Middle frontal gyrus (tissue), 1 donor: ENCODE measurements at regions not wholly inside any gene's neighbourhood (a gene's known extent, or its start where the extent isn't known, plus 50 kb on each side); places are given as distances from the start of the nearest gene placed in this dataset.
"Not testable (repeated sequence)": the region's sequence is repeated elsewhere in the genome, so short reads cannot be mapped to it uniquely, and the experiment has no call there.

Experiments used
- DNase-seq: peaks from one replicate; pipeline ENCODE4 v3.0.0-alpha.2; 2015; ENCODE audit warnings: low spot score; ENCODE audit errors: extremely low spot score

DNA sequence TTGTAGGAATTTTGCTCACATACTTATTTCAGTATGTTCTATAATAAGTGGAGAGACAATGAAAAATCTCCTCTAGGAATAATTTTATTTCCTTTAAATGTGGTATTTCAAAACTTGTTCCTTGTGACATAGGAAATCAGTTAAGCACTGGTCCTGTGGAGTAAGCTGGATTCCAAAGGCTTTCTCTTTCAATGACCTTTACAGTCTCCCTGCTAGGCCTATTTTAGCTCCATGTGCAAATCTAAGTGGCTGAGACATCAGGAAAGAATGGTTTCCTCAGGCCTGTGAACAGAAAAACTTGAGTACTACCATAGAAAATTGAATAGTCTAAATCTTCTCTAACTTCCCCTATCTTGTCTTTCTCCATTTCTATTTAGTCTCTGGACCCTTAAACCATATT is 514.2 kb upstream of the TLE4 start:
- no peak for DNase-seq

DNA sequence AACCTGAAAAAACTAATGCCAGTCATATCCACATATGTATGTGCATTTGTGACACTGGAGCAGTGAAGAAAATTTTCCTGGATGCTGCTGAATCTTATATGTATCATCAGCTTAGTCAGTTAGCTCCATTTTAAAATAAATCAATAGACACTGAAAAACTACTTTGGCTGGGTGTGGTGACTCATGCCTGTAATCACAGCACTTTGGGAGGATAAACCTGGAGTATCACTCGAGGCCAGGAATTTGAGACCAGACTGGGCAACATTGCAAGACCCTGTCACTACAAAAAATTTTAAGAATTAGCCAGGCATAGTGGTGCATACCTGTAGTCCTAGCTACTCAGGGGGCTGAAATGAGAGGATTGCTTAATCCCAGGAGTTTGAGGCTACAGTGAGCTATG is 511.0 kb upstream of the TLE4 start:
- DNase-seq = no peak

DNA sequence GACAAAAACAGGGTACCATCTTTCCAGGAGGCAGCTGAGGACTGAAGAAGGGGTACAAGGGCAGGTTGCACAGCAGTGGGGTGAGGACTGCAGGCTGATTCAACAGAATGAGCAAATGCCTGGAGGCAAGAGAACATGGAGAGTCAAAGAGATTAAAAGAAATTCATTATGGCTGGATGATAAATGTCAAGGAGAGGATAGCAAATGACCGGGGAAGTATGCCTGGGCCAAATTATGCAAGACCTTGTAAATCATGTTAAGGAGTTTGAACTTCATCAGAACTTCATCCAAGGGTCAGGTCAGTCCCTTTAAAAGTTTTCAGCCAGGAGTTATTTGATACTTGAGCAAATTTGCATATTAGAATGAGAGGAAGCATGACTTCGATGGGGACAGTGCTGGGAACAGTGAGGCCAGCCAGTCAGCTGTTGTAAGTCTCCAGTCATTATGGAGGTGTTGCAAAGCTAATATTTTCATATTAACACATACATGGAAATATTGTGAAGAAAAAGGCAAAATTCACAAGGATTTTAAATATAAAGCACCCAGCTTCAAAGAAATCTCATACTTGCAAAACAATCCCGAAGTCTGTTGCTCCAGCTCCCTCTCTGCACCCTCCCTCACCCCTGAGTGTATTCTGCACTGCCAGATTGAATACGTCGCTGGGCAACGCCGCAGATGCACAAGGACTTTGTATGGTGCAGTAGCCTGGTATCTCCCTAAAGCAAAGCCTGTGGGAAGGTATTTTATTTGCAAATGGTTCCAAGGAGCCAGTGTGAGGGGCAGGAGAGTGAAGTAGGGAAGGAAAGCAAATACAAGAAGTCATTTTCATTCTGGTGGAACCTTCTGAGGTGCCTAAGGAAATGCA is 509.8 kb upstream of the TLE4 start:
- no peak for DNase-seq

DNA sequence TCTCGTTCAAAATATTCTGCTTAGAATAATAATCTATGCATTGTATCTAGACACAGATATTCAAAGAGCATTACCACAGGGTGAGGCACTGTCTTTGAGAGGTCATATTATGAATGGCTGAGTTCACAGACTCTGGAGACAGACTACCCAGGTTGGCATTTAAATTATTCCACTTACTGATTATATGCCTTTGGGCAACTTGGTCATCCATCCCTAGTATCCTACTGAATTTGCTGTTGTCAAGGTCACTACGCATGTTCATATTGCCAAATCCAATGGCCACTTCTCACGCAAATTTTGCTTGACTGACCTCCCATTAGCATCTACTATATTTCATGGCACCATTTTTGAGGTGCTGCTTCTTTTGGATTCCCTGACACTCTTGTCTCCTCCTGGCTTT is 498.6 kb upstream of the TLE4 start:
- no peak for DNase-seq

DNA sequence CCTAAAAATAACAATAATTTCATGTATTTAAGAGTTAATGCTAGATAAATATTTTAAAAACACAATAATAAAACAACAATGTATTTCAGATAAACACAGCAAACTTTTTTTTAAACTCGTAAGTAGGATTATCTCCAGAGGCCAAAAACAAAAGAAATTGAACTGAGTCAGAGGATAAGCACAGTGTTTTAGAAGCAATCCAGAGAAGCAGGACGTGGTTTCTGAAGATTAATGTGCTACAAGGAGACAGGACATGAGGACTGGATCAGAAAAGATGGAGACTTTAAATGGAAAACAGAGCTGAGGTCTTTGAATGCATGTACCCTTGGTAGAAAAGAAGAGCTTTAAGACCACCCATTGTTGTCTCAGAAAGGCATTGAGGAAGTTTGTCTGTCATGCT is 491.2 kb upstream of the TLE4 start:
- no peak for DNase-seq

DNA sequence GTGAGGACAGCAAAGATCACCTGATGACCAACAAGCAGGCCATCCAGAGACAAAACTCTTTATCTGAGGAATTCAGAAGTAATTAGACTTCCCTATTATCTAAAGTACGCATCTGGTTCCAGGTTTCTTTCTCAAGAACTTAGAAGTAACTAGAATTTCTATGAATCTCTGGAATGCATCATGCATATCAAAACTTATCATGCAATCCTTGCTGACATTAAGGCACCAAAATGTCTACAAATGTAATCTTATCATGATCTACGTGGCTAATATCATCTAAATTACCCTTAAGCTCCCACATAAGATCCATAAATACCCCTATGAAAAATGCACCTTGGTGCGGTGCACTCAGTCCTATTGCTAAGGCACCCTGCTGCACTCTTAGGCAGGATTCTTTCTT is 488.1 kb upstream of the TLE4 start:
- DNase-seq = no peak

DNA sequence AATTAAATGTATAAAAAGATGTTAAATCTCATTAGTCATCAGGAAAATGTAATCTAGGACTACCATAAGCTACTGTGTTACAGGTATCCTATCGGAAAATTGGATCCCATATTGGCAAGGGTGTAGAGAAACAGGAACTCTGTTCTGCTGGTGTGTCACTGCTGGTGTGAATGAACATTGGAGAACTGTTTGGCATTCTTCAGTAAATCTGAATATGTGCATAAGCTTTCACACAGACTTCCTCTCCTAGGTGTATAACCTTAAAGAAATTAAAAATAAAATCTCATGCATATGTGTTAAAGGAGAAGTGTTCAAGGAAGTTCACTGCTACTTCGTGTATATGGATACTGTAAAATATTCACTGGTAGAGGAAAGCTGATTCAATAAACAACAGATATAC is 484.6 kb upstream of the TLE4 start:
- DNase-seq = no peak

DNA sequence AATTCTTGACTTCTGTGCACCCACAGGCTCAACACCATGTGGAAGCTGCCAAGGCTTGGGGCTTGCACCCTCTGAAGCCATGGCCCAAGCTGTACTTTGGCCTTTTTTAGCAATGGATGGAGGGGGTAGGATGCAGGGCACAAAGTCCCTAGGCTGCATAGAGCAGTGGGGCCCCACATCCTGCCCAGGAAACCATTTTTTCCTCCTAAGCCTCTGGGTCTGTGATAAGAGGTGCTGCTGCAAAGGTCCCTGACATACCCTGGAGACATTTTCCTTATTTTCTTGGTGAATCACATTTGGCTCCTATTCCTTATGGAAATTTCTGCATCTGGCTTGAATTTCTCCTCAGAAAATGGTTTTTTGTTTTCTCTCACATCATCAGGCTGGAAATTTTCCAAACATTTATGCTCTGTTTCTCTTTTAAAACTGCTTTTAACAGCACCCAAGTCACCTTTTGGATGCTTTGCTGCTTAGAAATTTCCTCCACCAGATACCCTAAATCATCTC is 482.7 kb upstream of the TLE4 start:
- DNase-seq = no peak

DNA sequence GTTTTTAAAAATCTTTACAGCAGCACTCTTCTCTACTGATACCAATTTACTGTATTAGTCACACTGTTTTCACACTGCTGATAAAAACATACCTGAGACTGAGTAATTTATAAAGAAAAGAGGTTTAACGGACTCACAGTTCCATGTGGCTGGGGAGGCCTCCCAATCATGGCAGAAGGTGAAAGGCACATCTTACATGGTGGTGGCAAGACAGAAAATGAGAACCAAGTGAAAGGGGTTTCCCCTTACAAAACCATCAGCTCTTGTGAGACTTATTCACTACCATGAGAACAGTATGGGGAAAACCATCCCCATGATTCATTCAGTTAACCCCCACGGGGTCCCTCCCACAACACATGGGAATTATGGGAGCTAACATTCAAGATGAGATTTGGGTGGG is 481.9 kb upstream of the TLE4 start:
- not testable (repeated sequence) for DNase-seq

DNA sequence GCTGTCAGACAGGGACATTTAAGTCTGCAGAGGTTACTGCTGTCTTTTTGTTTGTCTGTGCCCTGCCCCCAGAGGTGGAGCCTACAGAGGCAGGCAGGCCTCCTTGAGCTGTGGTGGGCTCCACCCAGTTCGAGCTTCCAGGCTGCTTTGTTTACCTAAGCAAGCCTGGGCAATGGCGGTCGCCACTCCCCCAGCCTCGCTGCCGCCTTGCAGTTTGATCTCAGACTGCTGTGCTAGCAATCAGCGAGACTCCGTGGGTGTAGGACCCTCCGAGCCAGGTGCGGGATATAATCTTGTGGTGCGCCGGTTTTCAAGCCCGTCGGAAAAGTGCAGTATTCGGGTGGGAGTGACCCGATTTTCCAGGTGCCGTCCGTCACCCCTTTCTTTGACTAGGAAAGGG is 468.5 kb upstream of the TLE4 start:
- DNase-seq = not testable (repeated sequence)

DNA sequence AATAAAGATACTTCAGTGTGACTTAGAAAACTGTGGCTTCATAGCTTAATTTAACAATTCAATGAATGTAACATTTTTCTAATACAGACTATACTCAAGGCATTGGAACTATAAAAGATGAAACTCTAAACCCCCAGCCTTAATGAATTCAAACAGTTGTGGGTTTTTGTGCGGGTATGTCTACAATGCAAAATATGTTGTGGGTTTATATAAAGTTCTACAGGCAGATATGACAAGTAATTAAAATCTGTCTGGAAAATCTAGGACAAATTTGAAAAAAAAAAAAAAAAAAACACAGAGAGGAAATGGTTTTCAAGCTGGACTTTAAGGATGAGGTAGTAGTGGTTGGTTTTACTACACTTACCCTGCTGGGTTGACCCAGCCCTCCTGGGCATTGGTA is 467.5 kb upstream of the TLE4 start:
- no peak for DNase-seq

DNA sequence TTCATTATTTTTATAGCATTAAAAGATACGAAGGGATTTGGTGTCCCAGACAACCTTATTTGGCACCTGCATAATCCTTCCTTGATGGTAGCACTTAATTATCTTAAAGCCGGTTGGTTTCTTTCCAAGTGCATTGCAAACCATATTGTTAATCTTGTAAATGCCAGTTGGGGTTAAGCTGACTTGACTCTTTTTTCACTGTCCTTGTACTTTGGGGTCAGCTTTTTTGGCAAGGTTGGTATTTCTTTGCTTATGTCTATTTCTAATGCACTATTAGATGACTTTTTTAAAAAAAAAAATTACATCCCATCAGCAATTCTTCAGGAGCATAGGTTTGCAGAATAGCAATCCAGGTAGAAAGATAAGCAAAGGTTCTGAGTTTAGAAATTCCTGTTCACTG is 466.8 kb upstream of the TLE4 start:
- no peak for DNase-seq

DNA sequence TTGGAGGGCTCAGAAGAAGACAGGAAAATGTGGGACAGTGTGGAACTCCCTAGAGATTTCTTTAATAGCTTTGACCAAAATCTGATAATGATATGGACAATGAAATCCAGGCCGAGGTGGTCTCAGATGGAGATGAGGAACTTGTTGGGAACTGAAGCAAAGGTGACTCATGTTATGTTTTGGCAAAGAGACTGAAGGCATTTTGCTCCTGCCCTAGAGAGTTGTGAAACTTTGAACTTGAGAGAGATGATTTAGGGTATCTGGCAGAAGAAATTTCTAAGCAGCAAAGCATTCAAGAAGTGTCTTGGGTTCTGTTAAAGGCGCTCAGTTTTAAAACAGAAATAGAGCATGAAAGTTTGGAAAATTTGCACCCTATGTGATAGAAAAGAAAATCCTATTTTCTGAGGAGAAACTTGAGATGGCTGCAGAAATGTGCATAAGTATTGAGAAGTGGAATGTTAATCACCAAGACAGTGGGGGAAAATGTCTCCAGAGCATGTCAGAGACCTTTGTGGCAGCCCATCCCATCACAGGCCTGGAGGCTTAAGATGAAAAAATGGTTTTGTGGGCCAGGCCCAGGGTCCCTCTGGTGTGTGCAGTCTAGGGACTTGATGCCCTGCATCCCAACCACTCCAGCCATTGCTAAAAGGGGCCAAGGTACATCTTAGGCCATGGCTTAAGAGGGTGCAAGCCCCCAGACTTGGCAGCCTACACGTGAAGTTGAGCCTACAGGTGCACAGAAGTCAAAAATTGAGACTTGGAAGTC is 463.7 kb upstream of the TLE4 start:
- no peak for DNase-seq

DNA sequence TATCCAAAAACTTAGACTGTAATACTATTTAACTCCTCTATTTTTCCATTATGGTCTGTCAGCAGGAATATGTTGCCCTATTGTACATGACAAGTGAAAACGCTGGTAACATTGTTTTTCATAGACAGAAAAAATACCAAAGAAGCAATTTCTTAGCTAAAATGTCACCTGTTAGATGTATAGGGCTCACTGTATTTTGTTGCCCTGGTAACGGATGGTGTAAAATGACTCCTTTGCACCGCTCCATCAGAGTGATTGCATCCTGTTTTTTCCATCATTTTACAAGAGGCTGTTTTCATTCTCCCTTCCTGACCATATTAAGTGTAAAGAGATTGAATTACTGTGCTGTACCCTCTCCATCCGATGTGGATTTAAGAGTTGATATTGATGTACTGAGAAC is 460.1 kb upstream of the TLE4 start:
- no peak for DNase-seq

DNA sequence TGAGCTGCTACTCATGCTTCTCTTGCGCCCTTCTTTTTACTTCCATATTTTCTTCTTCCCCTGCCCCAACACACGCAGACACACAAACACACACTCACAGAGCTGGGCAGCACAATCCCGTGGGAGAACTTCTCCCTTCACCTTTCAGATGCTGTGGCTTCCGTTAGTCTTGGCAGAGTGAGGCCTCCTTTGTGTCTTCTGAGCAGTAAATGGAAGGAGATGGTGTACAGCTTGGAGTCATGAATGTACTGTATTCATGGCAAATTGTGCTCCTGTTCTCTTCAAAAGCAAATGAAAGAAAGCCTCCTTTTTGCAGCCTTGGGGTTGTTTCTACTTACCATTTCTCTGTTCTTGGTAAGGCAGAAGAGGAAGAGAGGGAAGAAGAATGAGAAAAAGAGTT is 456.6 kb upstream of the TLE4 start:
- DNase-seq = no peak

DNA sequence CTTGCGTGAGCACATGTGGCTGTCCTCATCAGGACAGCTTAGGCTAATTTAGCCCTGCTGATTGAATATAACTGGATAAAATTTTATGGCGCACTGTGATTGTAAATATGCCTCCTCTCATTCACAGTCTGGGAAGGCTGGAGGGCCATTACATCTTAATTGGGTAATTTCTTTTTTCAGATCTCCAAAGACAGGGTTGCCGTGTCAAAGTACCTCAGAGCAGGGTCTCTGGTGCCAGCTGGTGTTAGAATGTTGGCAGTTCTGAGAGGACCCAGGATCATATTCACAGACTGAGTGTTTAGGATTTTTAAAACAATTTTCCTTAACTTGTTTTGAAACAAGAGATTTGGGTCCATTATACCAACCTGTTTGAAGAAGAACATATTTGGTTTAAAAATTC is 455.7 kb upstream of the TLE4 start:
- no peak for DNase-seq

DNA sequence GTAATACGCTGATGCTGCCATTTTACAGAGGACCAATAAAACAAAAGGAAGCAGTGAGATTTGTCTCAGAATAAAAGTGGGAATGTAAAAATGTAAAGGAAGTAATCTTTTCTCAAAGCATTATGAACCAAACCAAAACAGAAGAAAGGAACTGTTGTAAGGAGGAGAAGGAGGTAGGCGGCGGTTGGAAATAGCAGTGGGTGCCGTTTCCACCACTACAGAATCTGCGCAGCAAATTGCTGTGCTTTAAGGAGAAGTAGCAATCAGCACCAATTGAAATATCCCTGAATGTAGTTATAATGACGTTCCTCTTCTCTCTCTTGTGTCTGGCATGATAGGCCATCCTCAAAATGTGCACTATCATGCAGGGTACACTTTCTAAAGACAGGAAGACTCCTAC is 455.1 kb upstream of the TLE4 start:
- DNase-seq = peak; percentile 22

DNA sequence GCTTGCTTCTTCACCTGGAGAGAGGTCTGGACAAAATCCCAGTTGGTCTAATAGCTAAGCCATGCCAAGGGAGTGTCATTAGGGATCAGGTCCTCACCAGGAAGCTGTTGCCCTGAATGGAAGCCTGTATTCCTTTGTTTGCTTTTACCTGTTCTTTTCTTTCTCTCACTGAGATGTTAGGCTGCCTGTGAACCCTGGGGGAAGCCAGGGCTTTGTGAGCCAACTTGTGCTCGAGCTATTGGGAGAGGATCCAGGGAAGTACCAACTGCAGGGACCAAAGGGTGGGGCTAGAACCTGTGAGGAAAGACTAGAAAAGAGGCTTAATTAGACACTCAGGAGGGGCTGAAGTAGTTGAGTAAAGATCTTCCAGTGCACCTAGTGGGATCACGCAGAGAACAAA is 451.2 kb upstream of the TLE4 start:
- no peak for DNase-seq

DNA sequence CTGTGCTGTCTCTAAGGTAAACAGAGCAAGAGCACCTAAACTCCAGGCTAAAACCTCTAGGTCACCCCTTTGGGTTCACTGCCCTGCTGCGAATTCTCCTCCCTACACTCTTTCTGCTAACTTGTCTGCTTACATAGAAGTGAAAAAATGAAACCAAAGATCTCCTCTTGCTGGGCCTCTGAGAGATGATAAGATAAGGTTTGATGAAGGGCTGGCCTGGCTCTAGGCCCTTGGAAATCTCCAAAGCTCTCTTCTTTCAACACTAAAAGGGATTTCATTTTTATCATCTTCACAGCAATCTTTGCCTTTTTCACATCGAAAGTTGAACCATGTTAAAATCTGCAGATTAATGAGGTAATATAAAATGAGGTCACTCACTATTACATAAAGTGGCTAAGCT is 450.8 kb upstream of the TLE4 start:
- no peak for DNase-seq

DNA sequence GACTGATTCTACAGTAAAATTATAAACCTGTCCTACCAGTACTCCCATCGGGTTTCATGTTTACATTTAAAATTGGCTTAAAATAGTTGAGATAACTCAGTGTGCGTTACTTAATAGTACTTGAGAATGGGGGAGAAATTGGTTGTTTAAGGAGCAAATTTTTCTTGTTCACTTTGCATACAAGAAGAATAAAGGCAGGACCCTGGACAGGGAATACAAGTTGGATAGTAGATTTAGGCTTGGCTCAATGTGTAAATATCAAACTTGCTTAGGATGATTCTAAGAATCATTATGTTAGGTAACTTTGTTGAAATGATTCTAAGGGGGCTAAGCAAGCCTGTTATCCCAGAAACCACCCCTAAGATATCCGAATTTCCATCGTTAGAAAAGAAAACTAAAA is 448.4 kb upstream of the TLE4 start:
- no peak for DNase-seq

DNA sequence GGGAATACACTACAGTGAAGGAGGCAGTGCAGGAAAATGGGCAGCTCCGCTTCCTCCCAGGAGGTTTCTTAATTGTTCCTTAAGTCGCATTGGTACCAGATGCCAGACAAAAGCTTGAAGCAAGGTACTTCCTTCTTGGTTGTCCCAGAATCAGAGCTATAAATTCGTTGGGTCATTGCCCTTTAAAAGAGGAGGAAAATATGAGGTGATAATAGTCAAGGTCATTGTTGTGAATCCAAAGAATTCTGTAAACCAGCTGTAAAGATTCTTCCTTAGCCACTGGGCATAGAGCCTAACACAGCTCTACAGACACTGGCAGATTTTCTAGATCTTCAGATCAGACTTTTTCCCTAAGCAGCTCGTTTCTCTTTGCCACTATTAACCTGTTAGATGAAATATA is 444.1 kb upstream of the TLE4 start:
- no peak for DNase-seq

DNA sequence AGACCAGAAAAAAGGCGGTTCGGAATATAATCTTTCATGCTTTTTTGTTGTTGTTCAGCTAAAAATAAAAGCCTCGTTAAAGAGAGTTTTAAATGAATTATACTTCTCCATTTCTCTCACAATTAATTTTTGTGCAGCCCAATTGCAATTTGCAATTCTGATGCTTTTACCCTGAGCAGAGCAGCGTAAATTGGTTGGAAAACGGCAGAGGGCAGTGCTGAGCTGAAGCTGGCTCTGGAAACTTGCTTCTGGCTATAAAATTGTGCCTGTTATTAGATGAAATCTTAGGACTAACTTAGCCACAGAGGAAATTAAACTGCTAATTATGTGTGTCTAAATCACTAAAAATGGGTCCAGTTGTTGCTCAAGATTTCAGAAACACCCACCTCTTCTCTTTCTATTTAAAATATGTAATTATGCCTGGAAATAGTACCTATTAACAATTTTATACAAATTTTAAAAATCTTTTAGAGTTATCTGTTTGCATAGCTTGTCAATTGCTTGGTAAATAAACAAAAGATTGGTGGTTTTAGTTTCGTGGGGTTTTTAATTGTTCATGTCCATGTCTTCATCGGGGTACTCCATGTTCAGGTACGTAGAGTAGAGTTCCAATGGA is 441.8 kb upstream of the TLE4 start:
- DNase-seq = peak; percentile 27
